RPMI8226 (cell line): ENCODE measurements at regions not wholly inside any gene's neighbourhood (a gene's known extent, or its start where the extent isn't known, plus 50 kb on each side); places are given as distances from the start of the nearest gene placed in this dataset.

Experiments used
- DNase-seq: peaks from one replicate; pipeline ENCODE4 v3.0.0-alpha.2; 2015

DNA sequence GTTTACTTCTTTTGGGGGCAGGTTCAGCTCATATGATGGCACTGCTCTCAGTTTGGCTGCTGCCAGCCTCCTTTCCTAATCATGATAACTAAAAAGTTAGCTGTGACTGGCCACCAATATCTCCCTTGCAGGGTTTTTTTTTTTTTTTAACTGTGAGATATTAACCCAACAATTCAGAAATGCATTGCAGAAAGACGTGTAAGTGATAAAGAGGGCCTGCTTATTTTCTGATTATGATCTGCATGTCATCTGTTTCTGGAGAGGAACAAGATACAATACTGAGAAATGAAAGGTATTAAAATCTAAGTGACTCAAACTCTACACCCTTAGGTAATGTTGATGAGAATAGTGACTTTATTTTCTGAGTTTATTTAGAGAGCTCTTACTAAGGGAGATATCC, 905.6 kb downstream of the SOCS6 start:
- DNase-seq, result no peak

DNA sequence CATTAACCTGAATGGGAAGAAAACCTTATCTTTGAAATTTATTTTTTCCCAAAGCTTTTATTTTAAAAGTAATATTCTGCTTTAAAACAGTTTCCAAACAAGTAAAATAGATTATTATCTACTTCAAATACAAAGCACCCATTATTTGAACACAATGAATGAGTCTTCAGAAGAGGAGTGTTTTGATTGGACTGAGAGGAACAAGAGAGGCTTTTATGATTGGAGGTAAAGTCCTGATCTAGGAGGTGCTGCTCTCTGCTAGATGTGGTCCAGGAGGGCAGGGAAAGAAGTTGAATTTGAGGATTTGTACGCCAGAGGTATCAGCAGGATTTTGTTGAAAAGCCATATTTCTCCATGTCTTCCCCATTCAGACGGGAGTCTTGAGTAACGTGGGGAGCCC, 900.7 kb downstream of the SOCS6 start:
- no peak for DNase-seq

DNA sequence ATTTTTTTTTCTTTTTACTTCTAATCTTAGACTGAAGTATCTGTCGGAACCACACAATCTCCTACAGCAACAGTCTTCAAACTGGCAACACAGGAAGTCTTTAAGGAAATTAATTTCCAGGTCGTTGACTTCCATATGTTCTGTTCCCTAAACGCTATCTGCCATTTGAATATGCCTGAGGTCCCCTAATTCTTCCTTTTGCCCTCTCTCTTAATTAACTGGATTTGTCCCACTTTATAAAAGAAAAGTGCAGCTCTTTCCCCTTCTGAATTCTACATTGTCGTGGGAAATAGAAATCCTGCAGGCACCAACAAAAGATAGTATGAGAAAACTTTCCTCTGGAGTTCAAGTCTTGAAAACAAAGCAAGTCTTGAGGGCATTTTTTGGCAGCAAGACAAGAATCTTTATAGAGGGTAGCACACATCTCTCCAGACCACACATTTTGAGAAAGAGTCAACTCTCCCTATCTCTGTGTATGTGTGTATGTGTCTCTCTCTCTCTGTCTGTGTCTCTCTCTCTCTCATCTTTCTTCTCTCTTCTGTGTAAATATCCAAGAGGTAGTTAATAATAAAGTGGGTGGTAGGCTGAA, 879.8 kb downstream of the SOCS6 start:
- DNase-seq, result no peak

DNA sequence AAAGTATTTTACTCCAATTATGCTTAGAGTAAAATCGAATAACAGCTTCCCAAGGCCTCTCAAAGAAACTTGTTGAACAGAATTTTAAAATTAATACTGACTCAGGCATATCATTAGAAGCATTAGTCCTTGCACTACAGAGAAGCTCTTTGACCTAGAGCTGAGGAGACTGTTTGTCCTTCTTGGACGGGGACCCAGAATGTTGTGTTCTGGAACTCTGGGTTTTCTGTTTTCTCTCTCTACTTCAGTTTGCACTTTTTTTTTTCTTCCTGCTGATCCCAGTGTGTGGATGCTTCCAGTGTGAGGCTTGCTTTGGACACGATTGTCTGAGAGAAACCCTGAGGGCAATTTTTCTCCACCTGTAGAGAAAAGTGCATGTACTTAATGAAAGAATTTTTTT, 847.6 kb downstream of the SOCS6 start:
- DNase-seq, result no peak

DNA sequence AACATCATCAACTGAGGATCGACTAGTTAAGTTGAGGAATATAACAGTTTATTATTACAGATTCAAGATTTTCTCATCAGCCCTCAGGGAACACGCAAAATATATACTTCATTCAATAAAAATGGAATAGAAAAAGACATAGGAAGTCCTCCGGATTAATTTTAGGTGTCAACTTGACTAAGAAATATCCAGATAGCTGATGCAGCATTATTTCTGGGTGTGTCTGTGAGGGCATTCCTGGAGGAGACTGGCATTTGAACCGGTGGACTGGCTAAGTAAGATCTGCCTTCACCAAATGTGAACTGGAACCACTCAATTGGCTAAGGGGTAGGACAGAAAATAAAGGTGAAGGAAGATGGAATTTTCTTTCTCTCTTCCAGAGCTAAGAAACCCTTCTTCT, 845.3 kb downstream of the SOCS6 start:
- no peak for DNase-seq

DNA sequence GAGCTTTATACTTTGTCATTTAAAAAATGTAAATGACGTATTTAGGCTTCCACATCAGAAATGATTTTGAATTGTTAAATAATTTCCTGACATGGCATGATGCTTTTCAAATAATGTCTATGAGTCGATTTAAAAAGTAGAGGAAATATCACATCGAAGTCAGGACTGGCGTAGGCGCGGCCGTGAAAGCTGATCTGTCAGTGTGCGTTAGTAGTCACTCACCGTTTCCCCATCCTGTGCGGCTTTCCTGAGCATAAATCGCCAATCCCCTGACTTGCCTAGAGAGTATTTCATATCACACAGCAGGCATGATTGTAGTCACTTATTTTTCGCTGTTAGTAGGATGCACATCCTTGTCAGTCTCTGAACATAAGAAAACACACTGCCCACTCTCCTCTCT, 843.1 kb downstream of the SOCS6 start:
- DNase-seq, result no peak

DNA sequence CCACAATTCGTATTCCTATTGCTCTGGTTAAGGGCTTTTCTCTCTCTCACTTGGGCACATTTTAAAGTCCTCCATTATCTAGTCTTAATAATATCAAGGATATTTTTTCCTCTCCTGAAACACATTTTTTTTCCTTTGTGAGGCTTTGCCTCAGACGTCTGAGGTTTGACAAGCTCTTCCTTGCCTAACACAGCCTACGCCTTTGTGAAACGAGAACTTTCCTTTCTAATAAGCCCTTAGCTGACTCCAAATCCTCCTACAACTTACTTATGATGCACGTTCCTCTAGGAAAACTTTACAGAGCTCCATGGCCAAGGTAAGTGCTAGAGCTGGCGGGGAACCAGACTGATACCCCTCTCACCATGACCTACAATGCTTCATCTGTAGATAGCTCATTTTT, 841.5 kb downstream of the SOCS6 start:
- no peak for DNase-seq

DNA sequence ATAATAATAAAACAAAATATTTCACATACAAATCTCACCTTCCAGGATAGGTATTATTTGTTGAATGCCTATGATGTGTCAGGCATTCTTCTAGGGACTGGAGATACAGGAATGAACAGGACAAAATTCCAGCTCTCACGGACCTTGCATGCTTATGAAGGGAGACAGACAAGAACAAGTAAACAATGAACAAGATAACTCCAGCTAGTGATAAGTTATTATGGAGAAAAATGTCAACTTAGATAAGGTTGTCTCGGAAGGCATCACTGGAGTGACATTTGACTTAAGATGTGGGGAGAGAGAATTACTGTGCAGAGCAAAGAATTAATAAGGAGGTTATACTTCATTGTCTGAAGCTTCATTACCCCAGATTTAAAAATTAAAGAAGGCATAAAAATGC, 836.7 kb downstream of the SOCS6 start:
- DNase-seq, result no peak

DNA sequence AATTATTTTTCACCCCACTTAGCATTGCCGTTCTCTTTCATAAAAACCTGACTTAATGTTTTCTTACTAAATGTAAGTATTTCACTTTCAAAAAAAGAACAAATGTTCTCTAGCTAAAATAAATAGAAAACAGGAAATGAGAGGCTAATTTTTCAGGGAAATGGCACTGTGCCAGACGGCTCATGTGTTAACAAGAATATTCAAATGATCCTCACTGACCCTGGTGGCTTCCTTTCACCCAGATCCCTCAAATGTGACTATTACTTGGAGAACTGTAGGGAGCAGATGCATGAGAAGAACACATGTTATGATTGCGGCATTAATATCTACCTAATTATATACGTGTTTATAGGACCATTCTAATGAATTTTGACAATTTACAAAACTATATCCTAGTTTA, 827.7 kb downstream of the SOCS6 start:
- DNase-seq, result no peak

DNA sequence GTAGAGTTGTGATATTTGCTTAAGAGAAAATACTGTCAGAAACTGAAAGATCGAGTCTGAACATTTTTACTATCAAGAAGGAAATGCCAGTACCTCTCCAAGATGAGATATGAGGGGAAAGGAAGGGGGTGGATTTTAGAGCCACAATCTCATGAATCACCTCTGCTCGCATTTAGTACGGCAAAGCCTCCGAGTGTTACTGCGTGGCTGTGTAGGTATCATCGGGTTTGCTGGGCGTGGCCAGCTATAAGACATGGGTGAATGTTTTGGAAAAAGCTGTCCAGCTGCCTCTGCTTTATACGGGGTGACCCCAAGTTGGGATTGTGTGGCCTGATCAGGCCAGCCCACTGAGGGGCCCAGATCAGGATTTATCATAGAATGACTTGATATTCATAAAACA, 826.4 kb downstream of the SOCS6 start:
- DNase-seq, result no peak

DNA sequence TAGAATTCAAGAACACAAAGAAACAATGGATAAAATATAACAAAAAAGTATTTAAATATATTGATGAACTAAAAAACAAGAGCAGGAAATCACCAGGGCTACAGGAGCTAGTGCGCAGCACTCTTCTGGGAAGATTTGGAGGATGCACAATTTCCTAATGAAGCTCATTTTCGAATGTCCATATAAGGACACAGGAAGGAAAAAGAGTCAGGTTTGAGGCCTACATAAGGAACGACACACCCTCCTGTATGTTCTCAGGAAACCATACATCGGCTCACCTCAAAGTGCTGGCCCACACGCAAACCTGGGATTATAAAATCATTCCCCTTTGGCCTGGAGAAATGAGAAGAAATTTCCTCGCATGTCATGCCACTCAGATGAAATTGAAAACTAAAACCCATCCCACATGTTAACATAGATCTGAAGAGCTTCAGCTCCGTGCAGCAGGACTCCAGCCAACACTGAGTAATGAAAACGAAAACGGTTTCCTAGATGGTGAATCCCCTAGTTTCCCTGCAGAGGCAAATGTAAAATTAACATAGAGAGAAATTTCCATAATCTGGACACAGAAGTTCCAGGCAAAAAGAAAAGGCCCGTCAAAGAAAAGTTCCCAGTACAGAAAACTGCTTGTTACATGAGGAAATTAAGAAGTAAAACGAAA, 825.8 kb downstream of the SOCS6 start:
- no peak for DNase-seq

DNA sequence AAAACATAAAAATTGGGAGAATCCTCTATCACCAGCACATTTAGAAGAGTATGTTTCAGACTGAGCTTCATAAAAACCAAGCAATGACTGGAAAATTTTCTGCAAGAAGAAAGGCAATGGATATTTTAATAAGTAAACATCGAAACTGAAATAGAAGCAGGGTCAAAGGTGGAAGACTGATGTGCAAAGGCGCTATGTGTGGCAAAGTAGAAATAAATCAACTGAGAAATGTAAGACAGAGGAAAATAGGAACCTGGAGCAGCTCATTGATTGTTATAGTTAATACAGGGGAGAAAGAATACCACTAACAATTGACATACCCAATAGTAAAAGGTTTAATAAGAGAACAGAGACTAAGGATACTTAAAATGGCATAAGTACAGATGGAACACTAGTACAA, 818.4 kb downstream of the SOCS6 start:
- no peak for DNase-seq

DNA sequence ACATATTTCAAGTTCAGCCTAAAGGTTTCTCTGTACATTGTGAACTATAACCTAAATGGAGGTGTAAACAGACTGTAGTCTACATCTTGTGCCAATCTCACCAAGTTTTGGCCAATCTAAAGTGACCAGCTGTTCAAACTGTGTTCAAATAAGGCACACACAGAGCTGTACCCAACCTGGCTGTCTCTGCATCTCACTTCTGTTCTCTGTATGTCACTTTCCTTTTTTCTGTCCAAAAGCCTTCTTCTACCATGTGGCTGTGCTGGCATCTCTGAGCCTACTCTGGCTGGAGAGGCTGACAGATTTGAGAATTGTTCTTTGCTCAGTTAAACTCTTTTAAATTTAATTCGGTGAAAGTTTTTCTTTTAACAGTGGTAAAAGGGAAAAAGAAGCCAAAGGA, 817.9 kb downstream of the SOCS6 start:
- DNase-seq, result no peak

DNA sequence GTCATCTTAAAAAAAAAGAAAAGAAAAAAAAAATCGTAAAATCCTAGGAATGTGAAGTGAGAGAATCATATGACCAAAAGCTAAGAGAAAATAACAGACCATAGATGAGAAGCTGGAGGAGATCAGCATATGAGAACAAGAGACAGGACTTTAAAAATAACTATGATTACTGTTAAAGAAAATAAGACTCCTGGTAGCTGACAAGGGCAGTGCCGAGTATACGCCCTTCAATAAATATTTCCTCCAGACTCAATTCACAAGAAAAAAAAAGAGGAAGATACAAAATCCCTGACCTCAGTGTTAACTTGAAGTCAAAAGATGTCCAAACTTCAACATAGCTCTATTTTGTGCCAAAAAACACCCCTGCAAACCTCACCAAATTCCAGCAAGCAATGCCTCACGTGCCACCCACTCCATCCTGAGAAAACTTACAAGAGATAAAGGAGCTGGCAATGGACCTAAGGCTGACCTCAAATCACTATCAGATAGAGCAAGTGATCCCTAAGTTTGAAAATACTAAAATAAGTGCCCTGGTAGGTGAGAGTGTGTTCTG, 817.2 kb downstream of the SOCS6 start:
- DNase-seq, result no peak

DNA sequence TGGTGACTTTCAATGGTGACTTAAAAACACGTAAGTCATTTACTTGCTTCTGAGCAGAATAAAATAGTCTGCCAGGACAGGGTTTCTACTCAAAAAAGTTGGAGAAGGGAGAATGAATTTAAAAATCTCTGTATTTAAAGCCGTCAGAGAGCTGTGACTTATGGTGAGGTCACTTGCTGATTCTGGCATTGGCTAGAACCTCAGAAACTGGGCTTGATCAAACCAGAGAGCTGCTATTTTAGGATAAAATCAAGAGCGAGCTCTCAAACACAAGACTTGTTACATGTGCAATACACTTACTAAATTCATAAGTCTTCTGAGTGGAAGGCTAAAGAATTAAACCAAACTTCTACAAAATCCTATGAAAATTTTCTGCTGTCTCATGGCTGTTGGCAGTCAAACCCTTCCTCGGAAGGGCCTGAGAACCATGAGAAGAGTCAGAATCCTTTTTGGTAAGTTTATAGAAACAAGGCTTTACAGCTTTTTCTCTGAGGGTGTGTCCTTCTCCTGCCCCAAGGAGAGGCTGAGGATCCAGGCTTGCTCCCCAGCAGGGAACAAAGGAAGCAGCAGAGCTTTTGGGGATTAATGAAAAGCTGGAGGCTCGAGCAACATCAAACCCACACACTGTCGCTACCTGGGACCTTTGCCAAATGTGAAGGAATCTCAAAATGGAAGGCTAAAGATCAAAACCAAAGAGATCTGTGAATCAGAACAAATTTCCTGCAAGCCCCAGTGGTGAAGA, 816.4 kb downstream of the SOCS6 start:
- DNase-seq, result no peak

DNA sequence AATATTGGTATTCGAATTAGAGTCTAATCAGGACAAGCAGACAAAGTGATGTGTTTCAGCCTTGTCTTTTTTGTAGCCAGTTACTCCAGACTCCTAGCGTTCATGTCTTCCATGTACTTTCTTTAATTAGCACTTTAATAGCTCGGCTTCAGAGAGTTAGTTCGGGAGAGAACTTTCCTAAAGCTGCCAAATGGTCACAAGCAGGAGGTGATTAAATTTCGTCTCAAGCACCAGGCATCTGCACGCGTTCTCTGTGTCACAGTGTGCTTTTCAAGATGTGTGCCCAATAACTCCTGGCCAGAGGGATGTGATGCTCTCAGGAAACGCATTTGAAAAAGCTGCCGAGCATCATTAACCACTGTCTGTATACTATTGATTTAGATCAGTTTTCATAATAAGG, 790.8 kb downstream of the SOCS6 start:
- DNase-seq, result no peak

DNA sequence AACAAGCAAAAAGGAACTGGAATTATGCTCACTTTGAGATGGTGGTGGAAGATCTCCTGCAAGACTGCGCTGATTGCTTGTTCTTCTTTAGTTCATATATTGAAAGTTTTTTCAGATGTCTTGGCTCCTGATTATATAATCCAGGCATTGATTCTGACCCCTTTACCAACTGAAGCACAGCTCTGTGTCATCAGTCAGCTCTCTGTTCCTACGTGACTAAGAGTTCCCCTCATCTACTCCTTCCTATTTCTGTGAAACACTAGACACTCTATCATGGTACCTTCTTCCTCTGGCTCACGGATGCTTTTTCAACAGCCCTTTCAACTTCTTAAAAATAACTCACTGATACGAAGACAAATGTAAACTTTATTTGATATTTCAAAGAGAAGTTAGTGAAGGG, 788.6 kb downstream of the SOCS6 start:
- DNase-seq, result no peak

DNA sequence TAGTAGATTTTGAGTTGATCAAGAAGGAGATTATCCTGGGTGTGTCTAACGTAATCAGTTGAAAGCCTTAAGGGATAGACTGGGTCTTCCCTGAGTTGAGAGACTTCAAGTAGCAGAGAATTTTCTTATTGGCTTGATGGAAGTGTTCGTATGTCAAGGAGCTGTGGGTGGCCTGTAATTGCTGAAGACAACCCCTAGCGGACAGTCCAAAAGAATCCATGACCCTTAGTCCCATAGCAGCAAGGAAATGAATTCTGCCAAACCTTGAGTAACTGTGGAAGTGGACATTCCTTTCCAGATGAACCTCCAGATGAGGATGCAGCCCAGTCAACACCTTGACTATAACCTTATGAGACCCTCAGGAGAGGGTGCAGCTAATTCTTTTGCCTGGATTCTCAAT, 786.3 kb downstream of the SOCS6 start:
- DNase-seq, result no peak

DNA sequence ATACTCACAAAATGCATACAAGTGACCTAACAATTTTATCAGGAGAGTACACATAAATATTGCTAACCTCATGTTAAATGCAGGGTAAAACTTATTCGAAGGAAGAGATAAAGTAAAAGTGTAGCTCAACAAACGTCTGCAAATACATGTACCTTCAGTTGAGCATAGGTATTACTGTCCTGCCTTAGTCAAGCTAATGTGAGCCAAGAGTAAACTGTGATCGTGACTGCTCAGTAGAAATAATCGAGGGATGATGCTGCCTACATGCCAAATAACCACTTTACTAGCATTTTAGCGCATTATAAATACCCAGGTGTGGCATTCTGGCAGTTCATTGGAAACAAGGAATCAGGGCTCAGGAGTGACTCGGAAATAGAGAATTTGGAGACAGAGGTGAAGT, 779.5 kb downstream of the SOCS6 start:
- DNase-seq, result no peak

DNA sequence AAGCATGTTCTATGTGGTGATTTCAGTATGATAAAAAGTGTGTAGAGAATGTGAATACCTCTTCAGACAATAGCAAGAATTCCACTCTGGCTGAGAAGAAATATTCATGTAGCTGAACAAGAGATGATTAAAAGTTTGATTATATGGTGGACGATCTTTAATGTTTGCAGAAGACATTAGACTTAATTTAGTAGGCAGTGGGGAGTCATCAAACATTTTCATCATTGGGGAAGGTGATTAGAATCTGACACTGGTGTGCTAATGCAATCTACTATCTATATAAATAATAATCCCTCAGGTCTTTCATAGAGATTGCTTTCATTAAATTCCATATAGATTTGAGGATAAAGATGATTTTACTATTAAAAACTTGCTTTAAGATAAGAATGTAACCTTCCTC, 761.0 kb downstream of the SOCS6 start:
- DNase-seq, result no peak

DNA sequence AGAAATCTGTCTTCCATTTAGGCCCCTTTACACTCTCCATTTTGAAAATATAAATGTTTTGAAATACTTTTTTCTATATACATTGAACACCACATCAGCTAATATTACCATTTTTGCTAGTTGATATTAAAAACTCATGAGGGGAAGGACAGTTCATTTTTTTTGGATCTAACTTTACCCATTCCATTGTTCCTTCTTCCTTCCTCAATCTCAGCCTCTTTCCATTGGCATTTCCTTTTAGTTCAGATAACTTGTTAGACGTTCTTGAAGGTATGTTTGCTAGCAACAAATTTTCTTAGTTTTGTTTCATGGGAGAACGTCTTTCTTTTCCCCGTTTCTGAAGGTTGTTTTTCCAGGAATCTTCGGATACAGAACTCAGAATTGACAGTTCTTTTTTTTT, 759.0 kb downstream of the SOCS6 start:
- DNase-seq, result no peak

DNA sequence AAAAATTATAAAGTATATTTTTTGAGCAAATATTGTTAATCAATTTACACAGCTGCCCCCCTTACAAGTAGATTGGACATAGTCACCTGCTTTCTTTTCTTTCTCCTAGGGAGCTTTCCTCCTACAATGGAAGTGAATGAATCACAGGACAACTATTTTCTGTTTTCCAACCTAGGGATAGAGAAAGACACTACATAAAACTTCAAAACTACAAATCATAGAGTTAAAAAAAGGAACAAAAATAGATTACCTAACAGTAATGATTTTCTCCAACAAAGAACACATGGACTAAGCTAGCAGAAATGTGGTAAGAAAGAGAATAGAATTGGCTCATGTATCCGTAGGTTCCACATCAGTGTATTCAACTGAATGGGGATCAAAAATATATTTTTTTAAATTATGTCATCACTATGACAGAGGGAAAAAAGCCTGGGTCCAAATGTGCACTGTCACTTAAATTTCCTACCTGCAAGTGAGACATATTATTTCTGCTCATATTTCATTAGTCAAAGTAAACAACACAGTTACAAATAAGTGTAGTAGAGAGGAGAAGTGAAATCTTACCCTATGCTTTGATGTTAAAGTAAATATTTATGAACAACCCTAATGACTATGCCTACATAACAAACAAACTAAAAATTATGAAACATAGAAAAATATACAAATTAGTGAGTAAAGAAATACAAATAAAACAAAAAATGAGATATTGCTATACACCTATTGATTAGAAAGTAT, 756.7 kb downstream of the SOCS6 start:
- no peak for DNase-seq

DNA sequence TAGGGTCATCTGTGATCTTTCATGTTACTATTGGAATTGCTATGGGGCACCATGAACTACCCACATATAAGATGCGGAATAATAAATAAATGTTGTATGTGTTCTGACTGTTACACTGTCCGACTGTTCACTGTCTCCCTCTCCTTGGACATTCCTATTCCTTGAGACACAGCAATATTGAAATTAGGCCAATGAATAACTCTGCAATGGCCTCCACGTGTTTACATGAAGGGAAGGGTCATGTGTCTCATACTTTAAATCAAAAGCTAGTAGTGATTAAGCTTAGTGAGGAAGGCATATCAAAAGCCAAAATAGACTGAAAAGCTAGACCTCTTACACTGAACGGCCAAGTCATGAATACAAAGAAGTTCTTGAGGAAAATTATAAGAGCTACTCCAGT, 751.3 kb downstream of the SOCS6 start:
- DNase-seq, result no peak

DNA sequence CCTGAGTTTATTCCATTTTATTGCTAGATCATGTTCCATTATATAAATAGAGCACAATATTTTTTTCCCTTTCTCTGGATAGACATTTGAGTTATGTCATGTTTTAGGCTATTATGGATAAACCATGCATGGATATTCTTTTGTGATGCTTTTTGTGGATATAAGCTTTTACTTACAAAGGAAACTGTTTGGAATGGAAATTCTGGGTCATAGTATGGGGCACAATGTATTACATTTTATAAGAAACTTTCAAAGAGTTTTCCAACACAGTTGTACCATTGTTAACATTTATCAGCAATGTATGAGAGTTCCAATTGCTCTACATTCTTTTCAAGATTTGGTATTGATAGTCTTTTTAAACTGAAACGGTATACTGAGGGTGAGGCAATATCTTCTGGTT, 749.4 kb downstream of the SOCS6 start:
- no peak for DNase-seq
